Vagina (tissue), 2 donors: ENCODE measurements at regions not wholly inside any gene's neighbourhood (a gene's known extent, or its start where the extent isn't known, plus 50 kb on each side); places are given as distances from the start of the nearest gene placed in this dataset.

Experiments used
- POLR2A ChIP-seq, 2 donors: fragments of 450-650 bp; IDR thresholded peaks; one replicate each; pipeline ENCODE4 v1.6.1; 2017; ENCODE audit warnings: antibody characterized with exemption in 2 of 2, mild to moderate bottlenecking in 2 of 2, moderate library complexity in 2 of 2
- TF ChIP-seq, protein P1 (sequence below), 3 experiments: fragments of 450-650 bp in 2 of 3; fragments of 200-600 bp in 1 of 3; sonication (generic) in 1 of 3; IDR thresholded peaks; one replicate each; pipeline ENCODE4 v1.5.1; 2017 to 2019; ENCODE audit warnings: antibody characterized with exemption in 3 of 3, mild to moderate bottlenecking in 2 of 3, moderate library complexity in 2 of 3

DNA sequence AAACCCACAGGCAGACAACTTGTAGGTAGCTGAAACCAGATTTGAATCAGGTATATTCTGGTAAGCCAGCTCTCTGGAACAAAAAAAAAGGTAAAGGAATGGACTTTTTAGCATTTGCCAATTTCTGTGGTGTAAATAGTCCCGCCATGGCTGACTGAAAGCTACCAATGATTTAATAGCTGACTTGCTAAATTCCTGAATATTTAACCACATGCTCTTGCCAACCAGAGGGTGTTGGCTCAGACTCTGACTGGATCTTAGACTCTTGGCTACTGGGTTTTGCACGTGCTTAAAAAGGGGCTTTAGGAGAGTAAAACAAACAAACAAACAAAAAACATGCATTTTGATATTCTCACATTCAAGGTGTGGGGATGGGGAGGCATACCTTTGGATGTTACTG lies 600.0 kb upstream of the CDH4 start:
- TF ChIP-seq, protein P1, sequence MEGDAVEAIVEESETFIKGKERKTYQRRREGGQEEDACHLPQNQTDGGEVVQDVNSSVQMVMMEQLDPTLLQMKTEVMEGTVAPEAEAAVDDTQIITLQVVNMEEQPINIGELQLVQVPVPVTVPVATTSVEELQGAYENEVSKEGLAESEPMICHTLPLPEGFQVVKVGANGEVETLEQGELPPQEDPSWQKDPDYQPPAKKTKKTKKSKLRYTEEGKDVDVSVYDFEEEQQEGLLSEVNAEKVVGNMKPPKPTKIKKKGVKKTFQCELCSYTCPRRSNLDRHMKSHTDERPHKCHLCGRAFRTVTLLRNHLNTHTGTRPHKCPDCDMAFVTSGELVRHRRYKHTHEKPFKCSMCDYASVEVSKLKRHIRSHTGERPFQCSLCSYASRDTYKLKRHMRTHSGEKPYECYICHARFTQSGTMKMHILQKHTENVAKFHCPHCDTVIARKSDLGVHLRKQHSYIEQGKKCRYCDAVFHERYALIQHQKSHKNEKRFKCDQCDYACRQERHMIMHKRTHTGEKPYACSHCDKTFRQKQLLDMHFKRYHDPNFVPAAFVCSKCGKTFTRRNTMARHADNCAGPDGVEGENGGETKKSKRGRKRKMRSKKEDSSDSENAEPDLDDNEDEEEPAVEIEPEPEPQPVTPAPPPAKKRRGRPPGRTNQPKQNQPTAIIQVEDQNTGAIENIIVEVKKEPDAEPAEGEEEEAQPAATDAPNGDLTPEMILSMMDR (IDR thresholded peaks at IDR 0.05), result no peak
- no peak for TF ChIP-seq POLR2A (IDR thresholded peaks at IDR 0.05)
